GM13976 (cell line): ENCODE measurements at regions not wholly inside any gene's neighbourhood (a gene's known extent, or its start where the extent isn't known, plus 50 kb on each side); places are given as distances from the start of the nearest gene placed in this dataset.

ENCODE experiments used
- DNase-seq: peaks from one replicate; pipeline ENCODE4 v3.0.0; 2012; ENCODE audit warnings: low spot score
- CTCF ChIP-seq: IDR thresholded peaks from 2 replicates; pipeline ENCODE4 v1.5.1; 2012; ENCODE audit warnings: borderline replicate concordance, mild to moderate bottlenecking; ENCODE audit not compliant: insufficient read depth; ENCODE audit errors: extremely low read depth, missing control alignments, control extremely low read depth
- in situ Hi-C: fragments of 300-500 bp; cut with MboI; formaldehyde crosslinking; loops from one replicate; pipeline ENCODE4 v1.12.0; 2022; ENCODE audit warnings: low sequenced_read_pairs, mixed read lengths, inconsistent platforms; ENCODE audit not compliant: unreplicated experiment

GRCh38 chr18:34159691-34160185, 65.0 kb downstream of the NOL4 start:
- DNase-seq: peak; percentile 6
- TF ChIP-seq CTCF: no peak
- in situ Hi-C loops: no loop called here

- peak; percentile 38 for DNase-seq
- no peak for TF ChIP-seq CTCF
- in situ Hi-C loops: no loop called here
Measured at GRCh38 chr18:34158881-34159690, 65.6 kb downstream of the NOL4 start.

GRCh38 chr18:34153711-34154110, 71.0 kb downstream of the NOL4 start:
- no peak for DNase-seq
- no peak for TF ChIP-seq CTCF
- in situ Hi-C loops: no loop called here

GRCh38 chr18:34131006-34131405, 93.7 kb downstream of the NOL4 start:
- TF ChIP-seq CTCF: no peak
- in situ Hi-C loops: no loop called here
- DNase-seq: no peak

- DNase-seq: no peak
- in situ Hi-C loops: loop anchor here (10.0 kb wide), 1 partner anchor 196 kb away; no protein-coding TSS in a partner anchor
Measured at GRCh38 chr18:34128436-34128835, 96.3 kb downstream of the NOL4 start.

GRCh38 chr18:34126121-34126520, 98.6 kb downstream of the NOL4 start:
- no peak for TF ChIP-seq CTCF
- in situ Hi-C loops: loop anchor here (10.0 kb wide), 1 partner anchor 199 kb away; no protein-coding TSS in a partner anchor
- DNase-seq: no peak

More at GRCh38 chr18:34128436-34128835, 96.3 kb downstream of the NOL4 start:
- TF ChIP-seq CTCF: no peak
